Epidermal melanocyte (primary cell): ENCODE measurements at regions not wholly inside any gene's neighbourhood (a gene's known extent, or its start where the extent isn't known, plus 50 kb on each side); places are given as distances from the start of the nearest gene placed in this dataset.

Experiments
- DNase-seq: peaks from one replicate; pipeline ENCODE4 v3.0.0; 2011; ENCODE audit warnings: low spot score; ENCODE audit not compliant: insufficient read length

DNA sequence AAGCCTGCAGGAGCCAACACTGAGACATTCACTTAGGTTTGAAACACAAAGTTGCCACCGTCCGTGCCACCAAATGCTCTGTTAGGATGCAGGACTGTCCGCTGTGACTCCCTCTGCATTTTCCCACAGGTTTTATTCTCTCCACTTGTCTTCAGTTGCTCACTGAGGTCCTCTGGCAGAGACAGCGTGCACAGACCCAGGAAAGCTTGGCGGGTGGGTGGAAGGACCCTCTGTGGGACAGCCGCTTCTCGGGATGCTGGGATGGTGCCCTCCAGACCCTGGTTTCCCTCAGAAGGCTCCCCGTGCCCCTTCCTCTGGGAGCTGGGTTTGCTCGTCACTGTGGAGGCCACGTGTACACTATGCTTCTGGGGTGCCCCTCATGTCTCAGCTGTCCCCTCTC is 733.6 kb downstream of the GALR1 start:
- DNase-seq: no peak

DNA sequence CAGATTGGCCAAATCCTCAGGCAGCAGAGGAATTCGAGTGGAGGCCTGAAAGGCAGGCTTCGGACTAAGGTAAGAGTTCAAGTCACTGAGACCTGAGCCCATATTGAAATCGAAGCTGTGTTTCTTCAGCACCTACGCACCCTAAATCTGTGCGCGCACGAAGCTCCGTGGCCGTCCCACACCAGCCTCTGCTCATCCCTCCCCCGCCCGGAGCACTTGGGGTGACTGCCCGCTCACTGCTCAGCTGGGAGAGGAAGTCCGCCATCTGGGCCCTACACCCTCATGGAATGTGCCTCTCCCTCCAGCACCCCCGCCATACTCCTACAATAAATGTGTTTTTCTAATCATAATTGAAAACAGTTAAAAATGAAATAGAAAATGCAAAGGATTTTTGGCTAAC is 734.5 kb downstream of the GALR1 start:
- DNase-seq: no peak

DNA sequence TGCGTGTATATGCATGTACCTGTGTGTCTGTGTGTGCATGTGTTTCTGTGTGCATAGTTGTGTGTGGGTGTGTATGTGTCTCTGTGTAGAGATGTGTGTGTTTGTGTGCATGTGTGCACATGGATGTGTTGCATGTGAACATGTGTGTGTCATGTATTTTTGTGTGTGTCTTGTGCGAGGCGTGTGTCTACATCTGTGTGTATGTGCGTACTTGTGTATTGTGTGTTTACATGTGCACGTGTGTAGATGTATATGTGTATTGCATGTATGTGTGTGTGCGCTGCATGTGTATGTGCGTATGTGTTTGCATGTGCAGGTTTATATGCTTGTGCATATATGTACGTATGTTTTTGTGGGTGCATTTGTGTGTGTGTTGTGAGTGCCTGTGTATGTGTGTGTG is 735.2 kb downstream of the GALR1 start:
- DNase-seq: no peak

DNA sequence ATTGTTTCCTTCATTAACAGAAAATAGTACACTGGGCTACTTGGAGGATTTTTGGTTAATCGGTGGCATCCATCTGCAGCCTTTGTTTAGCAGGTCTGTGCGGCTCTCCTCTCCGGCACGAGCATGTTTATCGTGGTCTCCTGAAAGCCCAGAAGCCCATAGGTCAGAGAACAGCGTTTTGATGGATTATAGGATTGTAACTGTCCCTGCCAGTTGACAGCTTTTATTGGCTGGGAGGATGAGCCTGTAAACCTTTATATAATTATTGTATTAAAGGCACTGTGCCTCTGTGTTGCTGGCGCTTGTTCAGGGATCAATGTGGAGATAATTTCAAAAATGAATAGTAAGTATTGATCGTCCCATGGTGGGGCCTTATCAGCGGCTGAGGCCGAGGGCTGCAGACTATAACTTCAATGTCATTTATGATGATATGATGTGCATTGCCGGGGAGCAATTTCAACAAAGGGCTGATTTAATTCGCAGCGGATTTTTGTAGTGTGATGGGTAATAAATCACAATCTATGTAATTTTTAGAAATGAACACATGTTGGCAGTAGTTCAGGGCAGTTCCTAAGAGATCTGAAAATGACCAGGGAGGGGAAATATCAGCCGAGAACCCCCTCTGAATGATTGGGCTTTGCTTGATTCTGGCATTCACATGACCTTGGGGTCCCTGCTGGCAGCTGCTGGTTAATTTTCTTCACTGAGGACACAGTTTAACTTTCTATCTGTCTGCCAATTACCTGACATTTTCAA is 736.1 kb downstream of the GALR1 start:
- DNase-seq: no peak

DNA sequence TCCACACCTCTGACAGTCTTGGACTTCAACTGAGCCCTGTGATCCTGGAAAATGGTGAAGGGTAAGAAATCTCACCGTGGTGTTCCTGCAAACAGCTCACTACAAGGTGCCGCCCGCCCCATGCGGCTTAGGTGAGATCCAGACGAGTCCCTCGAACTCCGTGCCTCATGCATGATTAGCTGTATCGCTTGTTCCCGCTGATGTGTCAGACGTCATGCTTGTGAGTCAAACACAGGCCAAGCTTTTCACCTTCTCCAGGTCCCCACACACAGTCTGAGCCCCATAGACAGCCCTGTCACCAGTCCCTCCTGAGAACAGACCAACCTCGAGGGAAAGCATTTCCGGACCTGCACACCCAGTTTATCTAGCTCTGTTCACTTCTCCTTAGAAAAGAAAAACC is 740.5 kb downstream of the GALR1 start:
- DNase-seq: no peak

DNA sequence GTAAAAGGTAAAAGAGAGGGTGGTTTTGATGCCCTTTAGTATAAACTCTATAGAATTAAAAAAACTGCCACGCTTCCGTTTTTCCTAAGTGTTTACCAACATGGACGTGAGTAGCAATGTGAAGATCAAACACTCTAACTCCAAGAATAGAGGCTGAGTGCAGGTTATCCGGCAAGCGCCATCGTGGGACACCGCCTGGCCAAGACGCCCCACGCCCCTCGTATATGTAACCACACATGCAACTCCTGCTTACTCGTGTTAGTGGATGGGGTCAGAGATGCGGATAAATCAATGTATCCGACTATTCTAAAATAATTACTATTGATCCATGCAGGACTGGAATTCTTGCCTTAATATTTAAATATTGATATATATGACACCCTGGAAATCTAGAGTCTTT is 741.3 kb downstream of the GALR1 start:
- DNase-seq: no peak

DNA sequence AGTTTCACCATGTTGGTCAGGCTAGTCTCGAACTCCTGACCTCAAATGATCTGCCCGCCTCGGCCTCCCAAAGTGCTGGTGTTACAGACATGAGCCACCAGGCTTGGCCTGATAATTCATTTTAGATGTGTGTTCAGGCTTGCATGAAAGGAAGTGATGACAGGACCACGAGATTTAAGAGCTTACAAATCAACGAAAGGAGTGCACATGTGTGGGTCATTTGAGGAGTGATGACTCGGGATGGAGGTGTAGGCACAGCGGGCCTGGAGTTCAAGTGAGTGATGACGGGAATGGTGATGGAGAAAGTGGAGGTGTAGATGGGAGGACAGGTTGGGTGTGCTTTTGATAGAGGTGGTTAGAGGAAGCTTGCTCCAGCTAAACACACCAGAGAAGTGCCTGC is 742.4 kb downstream of the GALR1 start:
- DNase-seq: no peak

DNA sequence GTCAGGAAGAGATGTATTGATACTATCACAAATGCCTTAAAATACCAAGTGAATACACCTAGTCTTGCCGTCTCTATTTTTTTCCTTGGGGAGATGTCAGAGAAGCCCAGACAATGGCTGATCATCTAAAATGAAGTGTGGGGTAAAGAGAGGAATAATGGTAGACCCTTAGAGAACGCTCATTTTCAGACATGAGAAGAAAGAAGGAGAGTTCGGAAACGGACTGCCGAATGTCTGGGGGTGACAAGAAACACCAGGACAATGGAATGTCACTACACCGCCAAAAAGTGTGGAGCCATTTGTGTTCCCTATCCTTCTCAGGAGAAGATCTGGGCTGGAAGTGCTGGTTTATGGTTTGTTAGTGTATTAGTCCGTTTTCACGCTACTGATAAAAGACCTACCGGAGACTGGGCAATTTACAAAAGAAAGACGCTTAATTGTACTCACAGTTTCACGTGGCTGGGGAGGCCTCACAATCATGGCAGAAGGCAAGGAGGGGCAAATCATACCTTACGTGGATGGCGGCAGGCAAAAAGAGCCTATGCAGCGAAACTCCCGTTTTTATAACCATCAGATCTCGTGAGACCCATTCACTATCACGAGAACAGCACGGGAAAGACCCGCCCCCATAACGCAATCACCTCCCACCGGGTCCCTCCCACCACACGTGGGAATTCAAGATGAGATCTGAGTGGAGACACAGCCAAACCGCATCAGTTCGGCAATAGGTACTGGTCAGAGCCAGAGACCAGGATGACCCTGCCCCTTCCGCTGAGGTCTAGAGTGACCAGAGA is 743.7 kb downstream of the GALR1 start:
- DNase-seq: no peak

DNA sequence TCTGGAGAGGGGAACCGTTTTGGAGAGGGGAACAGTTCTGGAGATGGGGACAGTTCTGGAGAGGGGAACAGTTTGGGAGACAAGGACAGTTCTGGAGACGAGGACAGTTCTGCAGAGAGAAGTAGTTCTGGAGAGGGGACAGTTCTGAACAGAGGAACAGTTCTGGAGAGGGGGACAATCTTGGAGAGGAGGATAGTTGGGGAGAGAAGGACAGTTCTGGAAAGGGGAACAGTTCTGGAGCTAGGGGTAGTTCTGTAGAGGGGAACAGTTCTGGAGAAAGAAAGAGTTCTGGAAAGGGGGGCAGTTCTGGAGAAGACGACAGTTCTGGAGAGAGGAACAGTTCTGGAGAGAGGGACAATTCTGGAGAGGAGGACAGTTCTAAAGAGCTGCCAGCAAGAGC is 745.9 kb downstream of the GALR1 start:
- no peak for DNase-seq

DNA sequence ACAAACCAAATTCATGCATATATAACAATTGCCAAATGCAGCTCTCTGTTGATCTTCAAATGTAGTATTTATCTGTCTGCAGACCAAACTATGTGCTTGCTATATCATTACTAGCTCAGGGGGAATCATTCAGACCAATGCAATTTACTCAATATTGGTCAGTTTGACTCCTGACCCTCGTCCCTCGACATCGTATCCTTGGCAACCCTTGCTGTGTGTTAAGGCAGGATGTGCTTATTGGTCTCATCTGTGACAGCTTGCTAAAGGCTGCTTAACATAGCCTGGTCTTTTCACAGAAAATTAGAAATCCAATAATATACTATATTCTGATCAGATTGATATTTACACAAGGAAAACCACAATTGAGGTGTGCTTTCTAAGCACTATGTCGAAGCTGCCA is 747.1 kb downstream of the GALR1 start:
- DNase-seq: no peak

DNA sequence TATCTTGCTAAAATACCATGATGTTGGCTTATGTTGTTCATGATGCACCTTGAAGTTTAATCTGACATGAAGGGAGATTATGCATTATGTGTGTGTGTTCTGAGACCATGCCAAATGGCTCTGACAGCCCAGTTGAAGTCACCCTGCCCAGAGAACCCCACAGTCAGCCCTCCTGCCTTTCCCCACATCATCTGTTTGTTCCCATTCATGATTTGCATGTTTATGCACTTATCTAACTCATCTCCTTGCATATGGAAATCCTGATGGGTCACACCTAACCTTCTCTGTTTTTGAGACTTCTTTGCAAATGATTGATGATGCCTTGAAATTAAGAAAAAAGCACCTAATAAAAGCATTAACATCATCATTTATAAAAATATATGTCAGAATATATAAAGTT is 752.2 kb downstream of the GALR1 start:
- no peak for DNase-seq

DNA sequence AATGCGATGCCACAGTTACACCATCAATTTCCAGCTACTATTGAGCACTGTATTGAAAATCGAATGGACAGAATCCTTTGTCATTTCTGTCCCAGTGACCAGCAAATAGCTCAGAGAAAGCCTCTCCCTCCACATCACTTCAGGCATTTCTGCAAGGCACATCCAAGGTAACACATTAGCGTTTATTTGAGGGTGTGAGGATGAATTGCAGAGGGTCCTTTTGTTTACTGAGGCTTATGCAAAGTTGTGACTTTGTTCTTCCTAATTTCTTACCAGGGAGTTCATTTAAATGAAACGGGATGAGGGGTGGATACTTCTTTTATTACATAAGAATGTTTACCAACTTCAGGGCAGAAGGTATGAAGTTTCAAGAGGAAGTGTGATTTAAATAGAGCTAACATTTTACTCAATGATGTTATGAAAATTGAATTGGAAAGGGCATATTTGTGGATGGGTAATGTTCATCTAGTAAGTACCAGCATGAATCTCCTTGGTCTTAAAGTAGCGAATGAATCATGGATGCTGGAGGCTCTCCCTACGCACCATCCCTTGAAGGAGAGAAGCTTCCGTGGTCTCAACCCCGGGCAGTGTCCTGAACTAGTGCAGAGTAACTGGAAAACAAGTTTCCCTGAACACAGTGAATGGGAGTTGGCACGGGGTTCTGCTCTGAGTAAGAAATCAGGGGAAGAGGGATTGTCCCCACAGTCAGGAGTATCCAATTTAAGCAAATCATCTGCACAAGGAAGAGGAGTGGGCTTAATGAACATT is 756.5 kb downstream of the GALR1 start:
- DNase-seq: no peak

DNA sequence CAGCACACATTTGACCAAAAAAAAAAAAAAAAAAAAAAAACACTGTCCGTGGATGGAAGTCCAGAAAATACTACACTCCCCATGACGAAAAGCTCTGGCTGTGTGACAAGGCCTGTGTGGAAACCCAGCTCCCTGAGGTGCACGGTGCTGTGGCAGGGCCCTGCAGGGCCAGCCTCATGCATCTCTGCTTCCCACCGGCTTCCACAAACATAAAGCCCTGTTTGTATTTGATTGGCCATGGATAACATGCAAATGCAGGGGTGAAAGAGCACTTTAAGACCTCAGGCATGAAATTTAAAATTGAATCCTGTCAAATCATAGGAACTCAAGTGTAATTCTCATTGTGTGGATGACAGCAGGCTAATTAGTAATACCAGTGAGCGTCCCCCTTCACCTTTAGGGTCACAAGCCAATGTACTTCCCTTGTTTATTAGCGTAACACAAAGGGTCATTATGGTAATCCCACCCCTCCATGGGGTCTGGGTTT is 757.2 kb downstream of the GALR1 start:
- DNase-seq: no peak

DNA sequence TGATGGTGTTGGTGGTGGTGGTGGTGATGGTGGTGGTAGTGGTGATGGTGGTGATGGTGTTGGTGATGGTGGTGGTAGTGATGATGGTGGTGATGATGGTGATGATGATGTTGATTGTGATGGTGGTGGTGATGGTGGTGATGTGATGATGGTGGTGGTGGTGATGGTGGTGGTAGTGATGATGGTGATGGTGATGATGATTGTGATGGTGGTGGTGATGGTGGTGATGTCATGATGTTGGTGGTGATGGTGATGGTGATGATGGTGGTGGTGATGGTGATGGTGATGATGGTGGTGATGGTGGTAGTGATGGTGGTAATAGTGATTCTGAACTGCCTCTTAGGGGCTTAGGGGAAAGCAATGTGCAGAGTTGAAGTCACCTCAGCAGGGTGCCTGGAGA is 760.7 kb downstream of the GALR1 start:
- no peak for DNase-seq

DNA sequence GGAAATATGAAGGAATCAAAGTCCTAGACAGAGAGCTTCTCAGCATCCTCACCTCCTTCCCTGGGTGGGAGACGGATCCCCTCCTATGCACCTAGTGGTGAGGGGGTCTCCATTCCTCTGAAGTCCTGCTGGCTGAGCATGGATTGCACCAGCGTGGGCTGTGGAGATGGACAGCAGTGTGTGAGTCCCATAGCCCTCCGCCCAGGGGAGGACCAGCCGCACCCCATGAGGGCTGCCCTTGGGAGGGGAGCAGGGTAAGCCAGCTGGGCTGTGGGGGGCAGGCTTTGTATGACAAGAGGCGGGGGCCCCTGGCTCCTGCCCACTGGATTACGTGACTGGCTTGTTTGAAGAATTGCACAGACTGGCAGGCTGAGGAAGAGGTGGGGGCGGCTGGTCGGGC is 768.2 kb downstream of the GALR1 start:
- no peak for DNase-seq

DNA sequence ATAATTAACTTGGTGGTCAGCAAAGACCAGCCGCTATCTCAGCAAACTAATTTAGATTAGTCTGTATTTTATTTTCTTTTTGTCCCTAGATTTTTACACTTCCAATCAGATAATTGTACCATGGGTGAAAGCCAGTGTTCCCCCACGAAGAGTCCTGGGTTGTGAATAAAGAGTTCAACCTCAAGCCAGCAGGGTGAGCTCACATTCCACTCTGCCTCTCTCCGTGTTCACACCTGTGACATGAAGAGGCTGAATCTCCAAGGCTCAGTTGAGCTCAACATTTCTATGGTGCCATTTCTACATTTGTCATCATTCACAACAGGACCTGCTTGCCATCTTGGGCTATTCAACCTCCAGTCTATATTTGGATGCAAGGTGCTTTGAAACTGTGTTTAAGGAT is 771.5 kb downstream of the GALR1 start:
- no peak for DNase-seq

DNA sequence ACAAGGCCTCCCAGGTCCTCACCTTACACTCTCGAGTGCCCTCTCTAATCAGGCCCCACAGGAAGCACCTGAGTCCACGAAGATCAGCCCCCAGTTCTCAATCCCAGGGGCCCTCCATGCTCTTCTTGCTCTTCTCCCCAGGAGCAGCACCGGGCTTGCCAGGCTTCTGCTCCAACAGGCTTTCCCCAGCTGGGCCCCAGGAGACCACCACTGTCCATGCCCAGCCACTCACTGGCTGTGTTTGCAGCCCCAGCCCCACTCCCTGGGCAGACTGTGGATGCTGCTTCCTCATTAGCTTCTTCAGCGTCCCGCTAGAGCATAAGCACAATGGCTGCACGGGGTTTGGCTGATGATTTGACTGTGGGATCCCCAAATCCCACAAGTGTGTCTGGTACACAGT is 781.9 kb downstream of the GALR1 start:
- no peak for DNase-seq

DNA sequence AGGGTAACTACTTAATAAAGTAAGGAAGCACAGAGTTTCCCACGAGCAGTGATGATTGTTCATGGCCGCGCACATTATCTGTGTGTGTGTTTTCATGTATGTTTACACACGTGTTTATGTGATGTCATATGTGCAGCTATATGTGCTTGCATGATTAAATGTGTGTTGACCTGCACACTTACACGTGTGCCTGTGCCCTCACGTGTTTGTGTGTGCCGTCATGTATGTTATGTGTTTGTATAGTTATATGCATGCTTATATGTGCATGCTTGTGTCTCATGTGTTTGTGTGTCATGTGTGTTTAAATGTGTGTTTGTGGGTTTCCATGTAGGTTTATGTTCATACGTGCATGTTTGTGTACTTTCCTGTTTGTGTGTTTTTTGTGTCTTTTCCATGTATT is 782.3 kb downstream of the GALR1 start:
- DNase-seq: no peak

DNA sequence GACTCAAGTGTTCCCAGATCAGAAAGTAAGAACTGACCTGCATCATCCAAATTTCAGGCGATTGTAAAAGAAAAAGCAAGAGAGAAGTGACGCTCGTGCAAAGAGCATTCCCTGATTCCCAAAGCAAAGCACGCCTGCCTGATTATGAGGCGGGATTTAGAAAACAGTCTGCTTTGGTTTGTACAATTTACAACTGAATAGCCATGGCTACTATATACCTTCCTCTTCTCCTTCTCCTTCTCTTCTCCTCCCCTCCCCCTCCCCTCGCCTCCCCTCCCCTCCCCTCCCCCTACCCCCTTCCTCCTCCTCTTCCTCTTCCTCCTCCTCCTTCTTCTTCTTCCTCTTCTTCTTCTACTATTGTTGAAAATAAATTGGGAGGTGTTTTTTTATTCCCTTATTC is 782.9 kb downstream of the GALR1 start:
- DNase-seq: no peak

DNA sequence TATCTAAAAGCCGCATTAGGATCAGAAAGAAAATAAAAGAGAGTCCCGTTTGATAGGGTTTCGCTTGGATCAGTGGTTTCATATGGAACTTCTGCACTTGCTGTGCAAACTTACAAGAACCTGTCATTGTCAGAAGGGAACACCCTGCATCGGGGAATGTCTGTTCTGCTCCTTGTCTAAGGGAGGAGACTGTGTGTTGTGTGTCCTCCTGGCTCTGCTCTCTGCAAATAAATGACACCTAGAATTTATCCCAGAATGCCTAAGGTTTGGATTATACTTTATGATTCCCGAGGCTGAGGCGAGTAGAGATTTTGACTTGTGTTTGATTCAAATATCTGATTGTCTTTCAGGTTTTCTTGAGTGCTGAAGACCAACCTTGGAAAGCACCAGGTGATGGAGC is 785.1 kb downstream of the GALR1 start:
- DNase-seq: no peak

DNA sequence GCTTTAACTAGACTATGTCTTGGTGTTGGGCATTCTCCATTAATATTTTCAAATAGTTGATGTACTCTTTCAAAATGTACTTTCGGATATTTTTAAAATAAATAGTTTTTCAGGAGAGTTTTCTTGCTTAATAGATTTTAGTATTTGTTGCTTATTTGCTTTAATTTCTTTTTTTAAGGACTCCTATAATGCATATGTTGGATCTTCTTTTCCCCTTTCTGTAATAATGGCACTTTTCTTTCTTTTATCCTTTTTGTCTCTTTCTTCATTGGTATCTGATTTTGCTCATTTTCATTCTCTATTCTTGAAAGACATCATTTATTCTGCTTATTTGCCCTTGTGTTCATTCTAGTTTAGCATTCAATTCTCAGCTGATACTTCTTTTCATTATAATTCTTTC is 791.6 kb downstream of the GALR1 start:
- DNase-seq: no peak

DNA sequence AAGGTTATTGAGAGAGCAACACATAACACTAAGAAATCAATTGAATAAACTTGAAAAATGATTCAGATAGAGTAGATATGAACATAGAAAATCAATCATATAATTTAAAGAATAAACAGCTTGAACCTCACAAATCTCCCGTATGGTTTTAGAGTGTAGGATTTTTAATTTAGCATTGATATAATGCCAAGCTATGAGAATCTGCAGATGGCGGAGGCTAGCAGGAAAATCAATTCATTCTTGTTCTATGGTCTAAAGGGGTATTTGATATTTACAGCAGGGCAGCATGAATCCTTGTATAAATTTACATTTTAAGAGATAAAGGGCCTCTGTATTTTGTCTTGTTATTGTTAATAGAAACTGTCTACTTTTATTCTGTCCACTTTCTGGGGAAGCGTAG is 797.0 kb downstream of the GALR1 start:
- no peak for DNase-seq
